DND-41 (cell line): ENCODE measurements at regions not wholly inside any gene's neighbourhood (a gene's known extent, or its start where the extent isn't known, plus 50 kb on each side); places are given as distances from the start of the nearest gene placed in this dataset.

Experiments used
- ATAC-seq: fragments of 200-7000 bp; cut with Tn5 transposase; 3 replicates; pipeline ENCODE4 v1.9.1; 2021; ENCODE audit warnings: low read depth; ENCODE audit not compliant: insufficient read depth
- DNase-seq: peaks from one replicate; pipeline ENCODE4 v3.0.0-alpha.2; 2020
- H2AFZ ChIP-seq: 2 replicates; pipeline ENCODE4 v1.6.0; 2012; ENCODE audit warnings: low read depth, low read length
- H3K27ac ChIP-seq: 2 replicates; pipeline ENCODE4 v1.5.1; 2012; ENCODE audit warnings: low read length, inconsistent platforms
- H3K27me3 ChIP-seq: fragments of 200-600 bp; sonication (generic); 2 replicates; pipeline ENCODE4 v1.6.0; 2012; ENCODE audit warnings: low read length, mild to moderate bottlenecking, inconsistent platforms; ENCODE audit not compliant: insufficient read depth, poor library complexity
- H3K36me3 ChIP-seq: 2 replicates; pipeline ENCODE4 v1.5.1; 2012; ENCODE audit warnings: low read length, inconsistent platforms; ENCODE audit not compliant: insufficient read depth
- H3K4me1 ChIP-seq: 2 replicates; pipeline ENCODE4 v1.5.1; 2012; ENCODE audit warnings: mild to moderate bottlenecking, low read length; ENCODE audit not compliant: insufficient read depth
- H3K4me2 ChIP-seq: 2 replicates; pipeline ENCODE4 v1.6.0; 2012; ENCODE audit warnings: mild to moderate bottlenecking, moderate library complexity, low read length, inconsistent platforms; ENCODE audit not compliant: insufficient read depth
- H3K4me3 ChIP-seq, 2 experiments: fragments of 200-600 bp in 1 of 2; shearing (Covaris generic) in 1 of 2; 2 replicates each; pipeline ENCODE4 v1.5.1; 2012 to 2016; ENCODE audit warnings: inconsistent platforms in 2 of 2, low read length in 2 of 2, mild to moderate bottlenecking in 2 of 2, low read depth in 1 of 2, moderate library complexity in 1 of 2
- H3K79me2 ChIP-seq: 2 replicates; pipeline ENCODE4 v1.6.0; 2012; ENCODE audit warnings: low read length, inconsistent platforms; ENCODE audit not compliant: insufficient read depth
- H3K9ac ChIP-seq: 2 replicates; pipeline ENCODE4 v1.6.0; 2012; ENCODE audit warnings: low read depth, mild to moderate bottlenecking, inconsistent platforms, low read length, moderate library complexity
- H3K9me3 ChIP-seq: 2 replicates; pipeline ENCODE4 v1.5.1; 2012; ENCODE audit warnings: low read length, moderate library complexity, mild to moderate bottlenecking, inconsistent platforms; ENCODE audit not compliant: insufficient read depth, severe bottlenecking
- H4K20me1 ChIP-seq: 2 replicates; pipeline ENCODE4 v1.6.0; 2012; ENCODE audit warnings: low read length; ENCODE audit not compliant: insufficient read depth
- EZH2 ChIP-seq: IDR thresholded peaks from 3 replicates; pipeline ENCODE4 v1.6.1; 2012; ENCODE audit warnings: borderline replicate concordance, low read depth, mild to moderate bottlenecking, moderate library complexity, low read length, inconsistent platforms; ENCODE audit not compliant: severe bottlenecking
- TF ChIP-seq, protein P1 (sequence below): IDR thresholded peaks from 2 replicates; pipeline ENCODE4 v1.5.1; 2012; ENCODE audit warnings: borderline replicate concordance, low read length, moderate library complexity, mild to moderate bottlenecking; ENCODE audit not compliant: poor library complexity, severe bottlenecking; ENCODE audit errors: extremely low read depth

DNA sequence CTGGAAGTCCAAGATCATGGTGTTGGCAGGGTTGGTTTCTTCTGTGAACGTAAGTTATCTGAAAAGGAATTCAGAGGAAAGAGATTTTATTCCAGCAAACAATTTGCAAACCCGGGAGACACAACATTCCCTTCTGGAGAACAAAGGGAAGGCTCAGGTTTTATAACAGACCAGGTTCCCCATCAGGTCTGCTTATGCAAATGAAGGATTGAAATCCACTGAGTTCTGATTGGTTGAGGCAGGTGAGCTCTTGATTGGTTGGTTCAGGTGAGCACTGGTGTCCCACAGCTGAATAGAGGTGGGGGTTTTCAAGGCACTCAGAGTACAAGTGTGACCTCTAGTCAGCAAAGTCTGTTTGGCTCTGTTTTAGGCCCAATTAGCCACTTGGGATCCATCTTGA lies 1306.8 kb downstream of the TBC1D22A start:
- TF ChIP-seq, protein P1, sequence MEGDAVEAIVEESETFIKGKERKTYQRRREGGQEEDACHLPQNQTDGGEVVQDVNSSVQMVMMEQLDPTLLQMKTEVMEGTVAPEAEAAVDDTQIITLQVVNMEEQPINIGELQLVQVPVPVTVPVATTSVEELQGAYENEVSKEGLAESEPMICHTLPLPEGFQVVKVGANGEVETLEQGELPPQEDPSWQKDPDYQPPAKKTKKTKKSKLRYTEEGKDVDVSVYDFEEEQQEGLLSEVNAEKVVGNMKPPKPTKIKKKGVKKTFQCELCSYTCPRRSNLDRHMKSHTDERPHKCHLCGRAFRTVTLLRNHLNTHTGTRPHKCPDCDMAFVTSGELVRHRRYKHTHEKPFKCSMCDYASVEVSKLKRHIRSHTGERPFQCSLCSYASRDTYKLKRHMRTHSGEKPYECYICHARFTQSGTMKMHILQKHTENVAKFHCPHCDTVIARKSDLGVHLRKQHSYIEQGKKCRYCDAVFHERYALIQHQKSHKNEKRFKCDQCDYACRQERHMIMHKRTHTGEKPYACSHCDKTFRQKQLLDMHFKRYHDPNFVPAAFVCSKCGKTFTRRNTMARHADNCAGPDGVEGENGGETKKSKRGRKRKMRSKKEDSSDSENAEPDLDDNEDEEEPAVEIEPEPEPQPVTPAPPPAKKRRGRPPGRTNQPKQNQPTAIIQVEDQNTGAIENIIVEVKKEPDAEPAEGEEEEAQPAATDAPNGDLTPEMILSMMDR = no peak
- no peak for TF ChIP-seq EZH2
- H3K9ac ChIP-seq = no peak overlapping the region
- no peaks in the 10 kb centered on the region for H4K20me1 ChIP-seq
- H3K27ac ChIP-seq = no peak overlapping the region
- ATAC-seq (no peak), DNase-seq (no peak)
- H3K9me3 ChIP-seq = no peaks in the 10 kb centered on the region
- peaks cover 26% of the 10 kb centered on the region for H3K4me1 ChIP-seq
- H3K36me3 ChIP-seq = no peaks in the 10 kb centered on the region
- H3K4me2 ChIP-seq = no peak overlapping the region
- no peaks in the 10 kb centered on the region for H3K79me2 ChIP-seq
- H3K27me3 ChIP-seq = no peaks in the 10 kb centered on the region
- no peak overlapping the region for H3K4me3 ChIP-seq
- H2AFZ ChIP-seq = no peak overlapping the region

- DNase-seq (no peak), ATAC-seq (no peak)
- Histone ChIP-seq H3K79me2 (no peaks in the 10 kb centered on the region), H2AFZ (no peak overlapping the region), H3K9ac (no peak overlapping the region), H3K36me3 (no peaks in the 10 kb centered on the region), H3K4me2 (no peak overlapping the region), H4K20me1 (no peaks in the 10 kb centered on the region), H3K4me3 (no peak overlapping the region), H3K9me3 (no peaks in the 10 kb centered on the region), H3K27me3 (no peaks in the 10 kb centered on the region), H3K4me1 (peaks cover 26% of the 10 kb centered on the region), H3K27ac (no peak overlapping the region)
- TF ChIP-seq EZH2 = no peak
- TF ChIP-seq, protein P1 = no peak
Observed at GRCh38 chr22:48068323-48068885, 1306.0 kb downstream of the TBC1D22A start.

DNA sequence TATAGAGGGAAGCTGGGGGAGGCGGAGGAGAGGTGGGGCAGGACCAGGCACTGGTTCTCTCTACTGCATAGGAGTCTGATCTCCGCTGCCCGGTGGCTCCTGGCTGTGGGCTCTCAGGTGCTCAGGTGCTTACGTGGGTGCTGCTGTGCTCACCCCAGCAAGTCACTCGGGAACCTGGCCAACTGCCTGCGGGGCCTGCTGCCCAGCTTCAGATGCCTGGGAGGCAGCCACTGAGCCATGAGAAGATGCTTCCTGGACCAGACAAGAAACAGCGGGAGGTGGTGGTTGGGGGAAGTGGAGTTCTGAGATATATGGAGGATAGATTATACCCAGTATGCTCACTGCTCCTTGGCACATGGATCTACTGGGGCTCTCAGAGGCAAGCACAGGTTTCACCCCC lies 1303.4 kb downstream of the TBC1D22A start:
- ATAC-seq (no peak), DNase-seq (no peak)
- no peaks in the 10 kb centered on the region for H4K20me1 ChIP-seq
- H3K36me3 ChIP-seq = no peaks in the 10 kb centered on the region
- no peak overlapping the region for H3K4me2 ChIP-seq
- no peaks in the 10 kb centered on the region for H3K79me2 ChIP-seq
- no peaks in the 10 kb centered on the region for H3K27me3 ChIP-seq
- H3K9ac ChIP-seq = no peak overlapping the region
- no peak for TF ChIP-seq EZH2
- TF ChIP-seq, protein P1 = no peak
- no peak overlapping the region for H2AFZ ChIP-seq
- H3K27ac ChIP-seq = no peak overlapping the region; the same call in 1 of the 2 replicates
- H3K4me1 ChIP-seq = peaks cover 16% of the 10 kb centered on the region
- H3K4me3 ChIP-seq = no peak overlapping the region
- H3K9me3 ChIP-seq = no peaks in the 10 kb centered on the region
